ENCODE measurements at regions not wholly inside any gene's neighbourhood (a gene's known extent, or its start where the extent isn't known, plus 50 kb on each side); places are given as distances from the start of the nearest gene placed in this dataset.

GRCh38 chr11:128047026-128047425, 540.3 kb downstream of the ETS1 start:
- no peak for TF ChIP-seq EZH2phosphoT487 (IDR thresholded peaks at IDR 0.05; ENCODE audit: borderline replicate concordance, low read depth, low read length)
- no peak for TF ChIP-seq CTCF (conservative IDR thresholded peaks at IDR 0.05; ENCODE audit: low read length)
- no peak for DNase-seq (ENCODE audit: low spot score)
- H3K4me1 ChIP-seq (ENCODE audit: insufficient read depth, low read length, poor library complexity, severe bottlenecking) = no peaks in the 10 kb centered on the region
- no TSS peak for BruUV-seq (replicated peaks)
- ChIA-PET CTCF (ENCODE audit: unreplicated experiment) (no interaction called here), POLR2A (no interaction called here)
- H3K9me2 ChIP-seq (ENCODE audit: insufficient read depth, low read length) = no peaks in the 10 kb centered on the region
- no peaks in the 10 kb centered on the region for H3K9me3 ChIP-seq (ENCODE audit: low read length)
- H3K4me2 ChIP-seq (ENCODE audit: low read length) = no peak overlapping the region
- H3K79me2 ChIP-seq (ENCODE audit: insufficient read depth, low read depth, low read length) = no peaks in the 10 kb centered on the region
- no peak overlapping the region for H3K27ac ChIP-seq (ENCODE audit: low read depth, low read length, poor library complexity, severe bottlenecking)
- no peak overlapping the region for H2AFZ ChIP-seq (ENCODE audit: low read length)
- no peaks in the 10 kb centered on the region for H4K20me1 ChIP-seq (ENCODE audit: insufficient read depth, low read length)
- H3K36me3 ChIP-seq (ENCODE audit: insufficient read depth, low read length) = no peaks in the 10 kb centered on the region
- no peak overlapping the region for H3K4me3 ChIP-seq (ENCODE audit: low read depth, low read length, poor library complexity, severe bottlenecking)
- intact Hi-C loops (cut with micrococcal nuclease; ENCODE audit: unreplicated experiment) = no loop called here

- Histone ChIP-seq H3K9me2 (ENCODE audit: insufficient read depth, low read length) (no peaks in the 10 kb centered on the region), H3K4me3 (ENCODE audit: low read depth, low read length, poor library complexity, severe bottlenecking) (no peak overlapping the region), H3K9me3 (ENCODE audit: low read length) (no peaks in the 10 kb centered on the region), H2AFZ (ENCODE audit: low read length) (no peak overlapping the region), H3K4me2 (ENCODE audit: low read length) (no peak overlapping the region), H3K27ac (ENCODE audit: low read depth, low read length, poor library complexity, severe bottlenecking) (no peak overlapping the region), H3K4me1 (ENCODE audit: insufficient read depth, low read length, poor library complexity, severe bottlenecking) (no peaks in the 10 kb centered on the region), H3K79me2 (ENCODE audit: insufficient read depth, low read depth, low read length) (no peaks in the 10 kb centered on the region), H4K20me1 (ENCODE audit: insufficient read depth, low read length) (no peaks in the 10 kb centered on the region), H3K36me3 (ENCODE audit: insufficient read depth, low read length) (no peaks in the 10 kb centered on the region)
- CTCF ChIA-PET (ENCODE audit: unreplicated experiment) = no interaction called here
- TF ChIP-seq EZH2phosphoT487 (IDR thresholded peaks at IDR 0.05; ENCODE audit: borderline replicate concordance, low read depth, low read length) = no peak
- no peak for TF ChIP-seq CTCF (conservative IDR thresholded peaks at IDR 0.05; ENCODE audit: low read length)
- no peak for DNase-seq (ENCODE audit: low spot score)
- intact Hi-C loops (cut with micrococcal nuclease; ENCODE audit: unreplicated experiment) = no loop called here
- BruUV-seq (replicated peaks) = no TSS peak
- POLR2A ChIA-PET = no interaction called here
These were observed 541.1 kb downstream of the ETS1 start for GRCh38 chr11:128046213-128046612.

GRCh38 chr11:128045094-128045725, 542.1 kb downstream of the ETS1 start:
- Histone ChIP-seq H3K9me2 (ENCODE audit: insufficient read depth, low read length) (no peaks in the 10 kb centered on the region), H2AFZ (ENCODE audit: low read length) (no peak overlapping the region), H4K20me1 (ENCODE audit: insufficient read depth, low read length) (no peaks in the 10 kb centered on the region), H3K27ac (ENCODE audit: low read depth, low read length, poor library complexity, severe bottlenecking) (no peak overlapping the region), H3K4me1 (ENCODE audit: insufficient read depth, low read length, poor library complexity, severe bottlenecking) (no peaks in the 10 kb centered on the region), H3K9me3 (ENCODE audit: low read length) (no peaks in the 10 kb centered on the region), H3K4me3 (ENCODE audit: low read depth, low read length, poor library complexity, severe bottlenecking) (no peak overlapping the region), H3K4me2 (ENCODE audit: low read length) (no peak overlapping the region), H3K79me2 (ENCODE audit: insufficient read depth, low read depth, low read length) (no peaks in the 10 kb centered on the region), H3K36me3 (ENCODE audit: insufficient read depth, low read length) (no peaks in the 10 kb centered on the region)
- ChIA-PET CTCF (ENCODE audit: unreplicated experiment) (no interaction called here), POLR2A (no interaction called here)
- intact Hi-C loops (cut with micrococcal nuclease; ENCODE audit: unreplicated experiment) = no loop called here
- BruUV-seq (replicated peaks) = no TSS peak
- DNase-seq (ENCODE audit: low spot score) = no peak
- TF ChIP-seq CTCF (conservative IDR thresholded peaks at IDR 0.05; ENCODE audit: low read length) (no peak), EZH2phosphoT487 (IDR thresholded peaks at IDR 0.05; ENCODE audit: borderline replicate concordance, low read depth, low read length) (no peak)
